OCI-LY3 (cell line): ENCODE measurements at regions not wholly inside any gene's neighbourhood (a gene's known extent, or its start where the extent isn't known, plus 50 kb on each side); places are given as distances from the start of the nearest gene placed in this dataset.
"Not testable (repeated sequence)": the region's sequence is repeated elsewhere in the genome, so short reads cannot be mapped to it uniquely, and the experiment has no call there.

Experiments used
- H2AFZ ChIP-seq: fragments of 200-600, 300-600 bp; shearing (Covaris generic); 2 replicates; pipeline ENCODE4 v1.6.0; 2014; ENCODE audit warnings: antibody characterized with exemption, low read depth, low read length
- H3K27ac ChIP-seq: fragments of 200-600, 300-600 bp; sonication (generic); 2 replicates; pipeline ENCODE4 v1.5.1; 2014; ENCODE audit warnings: mild to moderate bottlenecking, low read length, moderate library complexity, mixed read lengths
- H3K27me3 ChIP-seq: fragments of 200-600, 300-600 bp; sonication (generic); 2 replicates; pipeline ENCODE4 v1.6.1; 2014; ENCODE audit warnings: low read depth, low read length, mixed read lengths
- H3K36me3 ChIP-seq: fragments of 200-600, 300-600 bp; sonication (generic); replicated peaks from 2 replicates; pipeline ENCODE3; 2014; ENCODE audit warnings: low read depth, low read length, mixed read lengths
- H3K4me1 ChIP-seq: fragments of 300-600, 200-600 bp; sonication (generic); 2 replicates; pipeline ENCODE4 v1.6.1; 2014; ENCODE audit warnings: low read length, mixed read lengths
- H3K4me2 ChIP-seq: fragments of 200-600, 300-600 bp; sonication (generic); 2 replicates; pipeline ENCODE4 v1.6.1; 2014; ENCODE audit warnings: low read length, mixed read lengths
- H3K4me3 ChIP-seq: fragments of 300-600, 200-600 bp; sonication (generic); 2 replicates; pipeline ENCODE4 v1.5.1; 2014; ENCODE audit warnings: antibody characterized with exemption, mild to moderate bottlenecking, low read length, moderate library complexity
- H3K79me2 ChIP-seq: fragments of 300-600, 200-600 bp; shearing (Covaris generic); 2 replicates; pipeline ENCODE4 v1.6.1; 2014; ENCODE audit warnings: mild to moderate bottlenecking, low read length, mixed read lengths
- H3K9ac ChIP-seq: fragments of 300-600, 200-600 bp; shearing (Covaris generic); 2 replicates; pipeline ENCODE4 v1.6.0; 2014; ENCODE audit warnings: mild to moderate bottlenecking, low read length, moderate library complexity
- H3K9me3 ChIP-seq: fragments of 200-600, 300-600 bp; shearing (Covaris generic); 2 replicates; pipeline ENCODE4 v1.6.1; 2014; ENCODE audit warnings: low read length, mixed read lengths; ENCODE audit not compliant: insufficient read depth
- H4K20me1 ChIP-seq: fragments of 200-600, 300-600 bp; sonication (generic); 2 replicates; pipeline ENCODE4 v1.6.1; 2016; ENCODE audit warnings: low read length, mixed read lengths; ENCODE audit not compliant: insufficient read depth
- CTCF ChIP-seq: fragments of 200-600, 300-600 bp; sonication (generic); IDR thresholded peaks from 2 replicates; pipeline ENCODE4 v1.5.1; 2014; ENCODE audit warnings: antibody characterized with exemption, low read length, low read depth
- EZH2phosphoT487 ChIP-seq: fragments of 200-600 bp; shearing (Covaris generic); IDR thresholded peaks from 2 replicates; pipeline ENCODE4 v1.6.1; 2018; ENCODE audit warnings: antibody characterized with exemption, mixed run types, low read depth

GRCh38 chr6:11404838-11405237 lies 132.7 kb upstream of the TMEM170B start:
- Histone ChIP-seq H3K4me3 (no peak overlapping the region), H2AFZ (0 out of 2 replicates have a peak overlapping the region, but pooled peaks have one; percentile 58), H3K9ac (no peak overlapping the region), H3K79me2 (no peaks in the 10 kb centered on the region), H3K36me3 (no peaks in the 10 kb centered on the region), H3K4me1 (peaks cover 15% of the 10 kb centered on the region), H3K27ac (peak overlapping the region; percentile 18; the same call in 1 of the 2 replicates), H3K9me3 (no peaks in the 10 kb centered on the region), H3K27me3 (no peaks in the 10 kb centered on the region), H3K4me2 (peak overlapping the region; percentile 49), H4K20me1 (no peaks in the 10 kb centered on the region)
- TF ChIP-seq CTCF (no peak), EZH2phosphoT487 (no peak)

- Histone ChIP-seq H2AFZ (no peak overlapping the region), H3K27me3 (no peaks in the 10 kb centered on the region), H3K36me3 (no peaks in the 10 kb centered on the region), H3K27ac (no peak overlapping the region), H4K20me1 (no peaks in the 10 kb centered on the region), H3K9me3 (no peaks in the 10 kb centered on the region), H3K4me3 (no peak overlapping the region), H3K79me2 (no peaks in the 10 kb centered on the region), H3K4me1 (peaks cover 15% of the 10 kb centered on the region), H3K9ac (no peak overlapping the region), H3K4me2 (no peak overlapping the region)
- TF ChIP-seq EZH2phosphoT487 = no peak
- no peak for TF ChIP-seq CTCF
Observed at GRCh38 chr6:11404081-11404480, 133.5 kb upstream of the TMEM170B start.

- no peaks in the 10 kb centered on the region for H3K79me2 ChIP-seq
- H3K4me2 ChIP-seq = no peak overlapping the region
- H3K4me1 ChIP-seq = peaks cover 15% of the 10 kb centered on the region
- TF ChIP-seq EZH2phosphoT487 = no peak
- no peak for TF ChIP-seq CTCF
- no peak overlapping the region for H2AFZ ChIP-seq
- H3K36me3 ChIP-seq = no peaks in the 10 kb centered on the region
- H4K20me1 ChIP-seq = no peaks in the 10 kb centered on the region
- H3K9ac ChIP-seq = no peak overlapping the region
- H3K27me3 ChIP-seq = no peaks in the 10 kb centered on the region
- no peak overlapping the region for H3K27ac ChIP-seq
- H3K4me3 ChIP-seq = no peak overlapping the region
- no peaks in the 10 kb centered on the region for H3K9me3 ChIP-seq
Observed at GRCh38 chr6:11403035-11403601, 134.4 kb upstream of the TMEM170B start.

- not testable (repeated sequence) for H3K36me3 ChIP-seq, H3K9me3 ChIP-seq, H3K4me2 ChIP-seq, H4K20me1 ChIP-seq, H2AFZ ChIP-seq, H3K9ac ChIP-seq, H3K27ac ChIP-seq, H3K4me3 ChIP-seq, H3K79me2 ChIP-seq, H3K27me3 ChIP-seq
- peaks cover 21% of the 10 kb centered on the region for H3K4me1 ChIP-seq
Observed at GRCh38 chr6:11402581-11402980, 135.0 kb upstream of the TMEM170B start.

- not testable (repeated sequence) for H3K4me3 ChIP-seq, H2AFZ ChIP-seq
Observed at GRCh38 chr6:11401954-11402353, 135.6 kb upstream of the TMEM170B start.

More at GRCh38 chr6:11401954-11402353, 135.6 kb upstream of the TMEM170B start:
- H3K27ac ChIP-seq, H3K36me3 ChIP-seq, H3K4me2 ChIP-seq, H3K79me2 ChIP-seq, H4K20me1 ChIP-seq, H3K9me3 ChIP-seq, H3K9ac ChIP-seq, H3K27me3 ChIP-seq: not testable (repeated sequence)
- H3K4me1 ChIP-seq = peaks cover 25% of the 10 kb centered on the region
